HFFc6 (cell line): ENCODE measurements at regions not wholly inside any gene's neighbourhood (a gene's known extent, or its start where the extent isn't known, plus 50 kb on each side); places are given as distances from the start of the nearest gene placed in this dataset.

ENCODE experiments used
- DNase-seq: peaks from one replicate; pipeline ENCODE4 v3.0.0-alpha.2; 2018
- H3K27ac Mint-ChIP-seq: 2 replicates; pipeline ENCODE4 v1.8.0; 2020; ENCODE audit warnings: mild to moderate bottlenecking, mixed read lengths
- H3K27me3 Mint-ChIP-seq: 2 replicates; pipeline ENCODE4 v1.8.0; 2021; ENCODE audit warnings: mild to moderate bottlenecking, moderate library complexity, mixed read lengths; ENCODE audit not compliant: insufficient read depth
- H3K36me3 Mint-ChIP-seq: 2 replicates; pipeline ENCODE4 v1.8.0; 2021; ENCODE audit warnings: low read depth, mixed read lengths
- H3K4me1 Mint-ChIP-seq: 2 replicates; pipeline ENCODE4 v1.8.0; 2020; ENCODE audit warnings: low read depth, mixed read lengths
- H3K4me3 Mint-ChIP-seq: 2 replicates; pipeline ENCODE4 v1.8.0; 2020; ENCODE audit warnings: mild to moderate bottlenecking, moderate library complexity, mixed read lengths
- H3K9me3 Mint-ChIP-seq: 2 replicates; pipeline ENCODE4 v1.8.0; 2020; ENCODE audit warnings: mild to moderate bottlenecking, mixed read lengths
- TF ChIP-seq, protein P1 (sequence below): fragments of 200-600 bp; sonication (generic); IDR thresholded peaks from 2 replicates; pipeline ENCODE4 v1.5.0; 2021; ENCODE audit warnings: antibody characterized with exemption, mild to moderate bottlenecking

DNA sequence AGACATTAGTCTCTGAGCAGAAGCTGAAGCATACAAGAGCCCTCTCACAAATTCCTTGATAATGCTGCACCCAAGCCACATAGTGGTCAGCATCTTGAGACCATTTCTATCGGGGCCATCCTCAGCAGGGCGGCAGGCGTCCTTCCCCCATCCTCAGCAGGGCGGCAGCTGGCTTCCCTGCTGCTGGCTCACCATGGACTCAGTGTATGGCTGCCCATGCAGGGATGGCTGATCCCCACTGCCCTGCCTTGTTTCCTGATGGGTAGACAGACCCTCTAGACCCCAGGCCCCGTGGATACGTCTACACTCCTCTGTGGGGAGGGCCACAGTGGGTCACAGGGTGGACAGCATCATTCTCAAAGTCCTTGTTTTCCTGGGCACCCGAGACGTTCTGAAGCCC, 406.8 kb downstream of the TCERG1L start:
- no peak for DNase-seq
- Mint-ChIP-seq H3K4me3 (no peak overlapping the region), H3K4me1 (no peaks in the 10 kb centered on the region), H3K27ac (no peak overlapping the region), H3K27me3 (no peaks in the 10 kb centered on the region; the same call in 1 of the 2 replicates), H3K36me3 (peaks cover 1% of the 10 kb centered on the region; the same call in 1 of the 2 replicates), H3K9me3 (peaks cover 44% of the 10 kb centered on the region)
- TF ChIP-seq, protein P1, sequence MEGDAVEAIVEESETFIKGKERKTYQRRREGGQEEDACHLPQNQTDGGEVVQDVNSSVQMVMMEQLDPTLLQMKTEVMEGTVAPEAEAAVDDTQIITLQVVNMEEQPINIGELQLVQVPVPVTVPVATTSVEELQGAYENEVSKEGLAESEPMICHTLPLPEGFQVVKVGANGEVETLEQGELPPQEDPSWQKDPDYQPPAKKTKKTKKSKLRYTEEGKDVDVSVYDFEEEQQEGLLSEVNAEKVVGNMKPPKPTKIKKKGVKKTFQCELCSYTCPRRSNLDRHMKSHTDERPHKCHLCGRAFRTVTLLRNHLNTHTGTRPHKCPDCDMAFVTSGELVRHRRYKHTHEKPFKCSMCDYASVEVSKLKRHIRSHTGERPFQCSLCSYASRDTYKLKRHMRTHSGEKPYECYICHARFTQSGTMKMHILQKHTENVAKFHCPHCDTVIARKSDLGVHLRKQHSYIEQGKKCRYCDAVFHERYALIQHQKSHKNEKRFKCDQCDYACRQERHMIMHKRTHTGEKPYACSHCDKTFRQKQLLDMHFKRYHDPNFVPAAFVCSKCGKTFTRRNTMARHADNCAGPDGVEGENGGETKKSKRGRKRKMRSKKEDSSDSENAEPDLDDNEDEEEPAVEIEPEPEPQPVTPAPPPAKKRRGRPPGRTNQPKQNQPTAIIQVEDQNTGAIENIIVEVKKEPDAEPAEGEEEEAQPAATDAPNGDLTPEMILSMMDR: no peak

GRCh38 chr10:130905386-130905785, 406.1 kb downstream of the TCERG1L start:
- Mint-ChIP-seq H3K27me3 (no peaks in the 10 kb centered on the region; the same call in 1 of the 2 replicates), H3K27ac (no peak overlapping the region), H3K4me1 (no peaks in the 10 kb centered on the region), H3K9me3 (peaks cover 40% of the 10 kb centered on the region), H3K36me3 (no peaks in the 10 kb centered on the region), H3K4me3 (no peak overlapping the region)
- TF ChIP-seq, protein P1: no peak
- no peak for DNase-seq

GRCh38 chr10:130905921-130906320, 405.6 kb downstream of the TCERG1L start:
- no peak for DNase-seq
- Mint-ChIP-seq H3K9me3 (peaks cover 40% of the 10 kb centered on the region), H3K27ac (no peak overlapping the region), H3K27me3 (no peaks in the 10 kb centered on the region; the same call in 1 of the 2 replicates), H3K4me3 (no peak overlapping the region), H3K36me3 (no peaks in the 10 kb centered on the region), H3K4me1 (no peaks in the 10 kb centered on the region)
- TF ChIP-seq, protein P1: no peak

DNA sequence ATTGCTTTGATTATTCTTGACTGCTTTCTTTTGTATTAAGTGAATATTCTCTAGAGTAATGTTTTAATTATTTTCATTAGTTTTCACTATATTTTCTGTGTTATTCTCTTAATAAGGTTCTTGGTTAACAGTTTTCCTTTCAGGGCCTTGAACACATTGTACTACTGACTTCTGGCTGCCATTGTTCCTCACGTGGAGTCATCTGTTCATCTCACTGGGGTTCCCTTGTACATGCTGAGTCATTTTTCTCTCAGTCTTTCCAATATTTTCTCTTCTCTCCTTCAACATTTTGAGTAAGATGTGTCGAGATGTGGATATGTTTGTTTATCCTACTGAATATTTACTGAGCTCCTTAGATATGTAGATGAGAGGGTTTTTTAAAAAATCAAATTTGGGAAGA, 400.7 kb downstream of the TCERG1L start:
- Mint-ChIP-seq H3K4me1 (no peaks in the 10 kb centered on the region), H3K36me3 (no peaks in the 10 kb centered on the region; the same call in 1 of the 2 replicates), H3K9me3 (peaks cover 51% of the 10 kb centered on the region)

GRCh38 chr10:130913844-130914243, 397.7 kb downstream of the TCERG1L start:
- TF ChIP-seq, protein P1: no peak
- Mint-ChIP-seq H3K4me1 (no peaks in the 10 kb centered on the region), H3K27me3 (peaks cover 3% of the 10 kb centered on the region; the same call in 1 of the 2 replicates), H3K27ac (no peak overlapping the region), H3K36me3 (peaks cover 3% of the 10 kb centered on the region; the same call in 1 of the 2 replicates), H3K9me3 (peaks cover 48% of the 10 kb centered on the region), H3K4me3 (no peak overlapping the region)
- DNase-seq: no peak

More for the DNA sequence above, 400.7 kb downstream of the TCERG1L start:
- TF ChIP-seq, protein P1: no peak
- no peak overlapping the region for H3K4me3 Mint-ChIP-seq
- no peaks in the 10 kb centered on the region; the same call in 1 of the 2 replicates for H3K27me3 Mint-ChIP-seq
- H3K27ac Mint-ChIP-seq: no peak overlapping the region
- no peak for DNase-seq
